Neural cell (in vitro differentiated cells): ENCODE measurements at regions not wholly inside any gene's neighbourhood (a gene's known extent, or its start where the extent isn't known, plus 50 kb on each side); places are given as distances from the start of the nearest gene placed in this dataset.

Experiments used
- H2AFZ ChIP-seq: fragments of 200-600, 300-800 bp; sonication (generic), shearing (Covaris generic); 2 replicates; pipeline ENCODE4 v1.6.0; 2014; ENCODE audit warnings: low read depth, mild to moderate bottlenecking, antibody characterized with exemption, low read length, moderate library complexity
- H3F3A ChIP-seq: fragments of 200-600 bp; shearing (Covaris generic); 2 replicates; pipeline ENCODE4 v1.6.1; 2016; ENCODE audit warnings: mild to moderate bottlenecking, moderate library complexity, mixed read lengths, antibody characterized with exemption, low read length; ENCODE audit not compliant: insufficient read depth, poor library complexity, severe bottlenecking
- H3K27ac ChIP-seq: fragments of 200-600, 300-800 bp; sonication (generic), shearing (Covaris generic); 2 replicates; pipeline ENCODE4 v1.5.1; 2014; ENCODE audit warnings: mild to moderate bottlenecking, low read length, moderate library complexity
- H3K27me3 ChIP-seq: fragments of 300-800, 200-600 bp; sonication (generic), shearing (Covaris generic); 2 replicates; pipeline ENCODE4 v1.6.0; 2014; ENCODE audit warnings: mild to moderate bottlenecking, low read depth, low read length, moderate library complexity; ENCODE audit not compliant: insufficient read depth
- H3K36me3 ChIP-seq: fragments of 300-800, 200-600 bp; sonication (generic), shearing (Covaris generic); 2 replicates; pipeline ENCODE4 v1.5.1; 2014; ENCODE audit warnings: mild to moderate bottlenecking, antibody characterized with exemption, low read length, moderate library complexity; ENCODE audit not compliant: insufficient read depth
- H3K4me2 ChIP-seq: fragments of 300-800, 200-600 bp; sonication (generic), shearing (Covaris generic); 2 replicates; pipeline ENCODE4 v1.6.0; 2014; ENCODE audit warnings: mild to moderate bottlenecking, low read length
- H3K4me3 ChIP-seq: fragments of 300-800, 200-600 bp; sonication (generic), shearing (Covaris generic); 2 replicates; pipeline ENCODE4 v1.5.1; 2014; ENCODE audit warnings: mild to moderate bottlenecking, low read length, moderate library complexity
- H3K79me2 ChIP-seq: fragments of 200-600 bp; shearing (Covaris generic); replicated peaks from 2 replicates; pipeline ENCODE4 v1.6.0; 2014; ENCODE audit warnings: mild to moderate bottlenecking, low read length, moderate library complexity; ENCODE audit not compliant: insufficient read depth
- H3K9ac ChIP-seq: fragments of 300-800, 200-600 bp; sonication (generic), shearing (Covaris generic); 2 replicates; pipeline ENCODE4 v1.6.1; 2016; ENCODE audit warnings: mild to moderate bottlenecking, low read length, mixed read lengths
- H3K9me2 ChIP-seq: fragments of 200-600 bp; shearing (Covaris generic); 2 replicates; pipeline ENCODE4 v1.6.1; 2016; ENCODE audit warnings: mild to moderate bottlenecking, low read length, mixed read lengths; ENCODE audit not compliant: insufficient read depth
- H3K9me3 ChIP-seq: fragments of 200-600, 300-800 bp; sonication (generic), shearing (Covaris generic); 2 replicates; pipeline ENCODE4 v1.6.1; 2016; ENCODE audit warnings: mild to moderate bottlenecking, mixed run types, low read length, moderate library complexity, mixed read lengths
- H4K20me1 ChIP-seq: fragments of 200-600 bp; shearing (Covaris generic); 2 replicates; pipeline ENCODE4 v1.6.1; 2016; ENCODE audit warnings: mild to moderate bottlenecking, mixed run types; ENCODE audit not compliant: insufficient read depth
- CTCF ChIP-seq: fragments of 450-650 bp; IDR thresholded peaks from 2 replicates; pipeline ENCODE4 v1.5.1; 2014; ENCODE audit warnings: antibody characterized with exemption, mild to moderate bottlenecking, moderate library complexity; ENCODE audit not compliant: poor library complexity, severe bottlenecking
- EP300 ChIP-seq: fragments of 450-650 bp; conservative IDR thresholded peaks from 2 replicates; pipeline ENCODE4 v1.6.1; 2014; ENCODE audit warnings: antibody characterized with exemption, mild to moderate bottlenecking, moderate library complexity; ENCODE audit not compliant: poor library complexity, severe bottlenecking
- EZH2 ChIP-seq: fragments of 200-600, 300-800 bp; shearing (Covaris generic), sonication (generic); IDR thresholded peaks from 2 replicates; pipeline ENCODE4 v1.6.1; 2014; ENCODE audit warnings: antibody characterized with exemption, low read length, borderline replicate concordance, mild to moderate bottlenecking; ENCODE audit not compliant: insufficient read depth, poor library complexity, severe bottlenecking
- MXI1 ChIP-seq: fragments of 450-650 bp; conservative IDR thresholded peaks from 2 replicates; pipeline ENCODE4 v1.6.1; 2014; ENCODE audit warnings: antibody characterized with exemption, mild to moderate bottlenecking; ENCODE audit not compliant: poor library complexity, severe bottlenecking
- POLR2AphosphoS5 ChIP-seq: IDR thresholded peaks from 2 replicates; pipeline ENCODE4 v1.6.1; 2012
- RAD21 ChIP-seq: fragments of 450-650 bp; conservative IDR thresholded peaks from 2 replicates; pipeline ENCODE4 v1.6.1; 2014; ENCODE audit warnings: antibody characterized with exemption, mild to moderate bottlenecking, moderate library complexity
- REST ChIP-seq: IDR thresholded peaks from 2 replicates; pipeline ENCODE4 v1.6.1; 2012; ENCODE audit warnings: borderline replicate concordance
- SMC3 ChIP-seq: fragments of 450-650 bp; conservative IDR thresholded peaks from 2 replicates; pipeline ENCODE4 v1.6.1; 2014; ENCODE audit warnings: antibody characterized with exemption, mild to moderate bottlenecking, moderate library complexity; ENCODE audit not compliant: poor library complexity
- TAF1 ChIP-seq: IDR thresholded peaks from 2 replicates; pipeline ENCODE4 v1.6.1; 2012; ENCODE audit warnings: low read depth

DNA sequence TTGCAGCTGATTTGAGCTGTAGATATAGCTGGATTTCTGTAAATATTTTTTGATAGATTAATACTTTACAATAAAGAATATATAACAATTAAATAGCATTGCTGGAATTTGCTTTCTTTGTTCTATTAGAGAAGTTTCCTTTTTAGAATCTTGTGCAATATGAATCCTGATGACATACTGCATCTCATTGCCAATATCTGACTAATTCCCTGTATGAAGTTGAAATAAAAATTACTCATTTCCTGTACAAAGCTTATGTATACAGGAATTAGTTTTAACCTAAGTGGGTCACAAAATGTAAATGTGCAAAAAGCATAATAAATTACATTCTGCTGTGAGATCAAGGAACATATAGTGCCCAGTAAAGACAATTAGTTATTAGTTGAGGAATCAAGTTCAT is 72.8 kb upstream of the TMEFF2 start:
- no peak overlapping the region for H2AFZ ChIP-seq
- TF ChIP-seq SMC3, result no peak
- TF ChIP-seq POLR2AphosphoS5, result no peak
- TF ChIP-seq TAF1, result no peak
- TF ChIP-seq EP300, result no peak
- no peak for TF ChIP-seq EZH2
- TF ChIP-seq MXI1, result no peak
- no peak for TF ChIP-seq RAD21
- TF ChIP-seq REST, result no peak
- no peak for TF ChIP-seq CTCF

DNA sequence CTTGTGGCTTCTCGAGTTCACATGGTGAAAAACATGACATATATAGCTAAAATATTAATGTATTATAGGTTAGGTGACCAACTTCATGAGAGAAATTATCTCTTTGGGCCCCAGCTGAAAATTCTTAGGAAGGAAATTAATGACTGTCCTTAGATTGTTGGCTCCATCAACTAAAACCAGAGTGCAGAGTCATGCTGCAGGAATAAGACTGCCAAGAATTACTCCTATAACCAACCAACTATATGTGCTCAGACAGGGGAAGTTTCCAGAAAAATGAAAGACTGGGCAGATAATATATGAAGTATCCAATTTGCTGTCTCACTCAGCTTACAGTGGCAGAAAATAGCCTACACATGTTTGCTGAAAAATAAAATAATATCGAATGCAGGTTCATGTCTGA is 71.0 kb upstream of the TMEFF2 start:
- Histone ChIP-seq H3K36me3 (no peaks in the 10 kb centered on the region), H3K9ac (no peak overlapping the region), H3F3A (no peaks in the 10 kb centered on the region), H3K4me2 (no peak overlapping the region), H2AFZ (no peak overlapping the region), H3K27me3 (no peaks in the 10 kb centered on the region), H3K4me3 (no peak overlapping the region), H4K20me1 (no peaks in the 10 kb centered on the region), H3K9me2 (no peaks in the 10 kb centered on the region), H3K27ac (no peak overlapping the region), H3K9me3 (no peaks in the 10 kb centered on the region), H3K79me2 (no peaks in the 10 kb centered on the region)
- TF ChIP-seq RAD21 (no peak), TAF1 (no peak), CTCF (no peak), POLR2AphosphoS5 (no peak), EZH2 (no peak), MXI1 (no peak), REST (no peak), SMC3 (no peak), EP300 (no peak)

More for the DNA sequence above, 72.8 kb upstream of the TMEFF2 start:
- Histone ChIP-seq H3K27me3 (no peaks in the 10 kb centered on the region), H3K27ac (no peak overlapping the region), H3K4me2 (no peak overlapping the region), H3K4me3 (no peak overlapping the region), H3K9me2 (no peaks in the 10 kb centered on the region), H3K36me3 (no peaks in the 10 kb centered on the region), H3F3A (no peaks in the 10 kb centered on the region), H3K9ac (no peak overlapping the region), H3K79me2 (no peaks in the 10 kb centered on the region), H3K9me3 (no peaks in the 10 kb centered on the region), H4K20me1 (no peaks in the 10 kb centered on the region)
